Femur (tissue), 1 donor: ENCODE measurements at regions not wholly inside any gene's neighbourhood (a gene's known extent, or its start where the extent isn't known, plus 50 kb on each side); places are given as distances from the start of the nearest gene placed in this dataset.
"Not testable (repeated sequence)": the region's sequence is repeated elsewhere in the genome, so short reads cannot be mapped to it uniquely, and the experiment has no call there.

ENCODE experiments used
- DNase-seq: peaks from one replicate; pipeline ENCODE4 v3.0.0-alpha.2; 2017

- DNase-seq = not testable (repeated sequence)
Observed at GRCh38 chr9:62877987-62878386, 1688.2 kb downstream of the SPATA31A7 start.

GRCh38 chr9:62880453-62880852 is 1690.6 kb downstream of the SPATA31A7 start:
- not testable (repeated sequence) for DNase-seq

GRCh38 chr9:62880971-62881370 is 1691.1 kb downstream of the SPATA31A7 start:
- DNase-seq = not testable (repeated sequence)

- DNase-seq = not testable (repeated sequence)
Observed at GRCh38 chr9:62881811-62882210, 1692.0 kb downstream of the SPATA31A7 start.

- DNase-seq = not testable (repeated sequence)
Observed at GRCh38 chr9:62882717-62883116, 1692.9 kb downstream of the SPATA31A7 start.

GRCh38 chr9:62896692-62897091 is 1706.9 kb downstream of the SPATA31A7 start:
- DNase-seq = not testable (repeated sequence)

GRCh38 chr9:62897411-62898225 is 1707.8 kb downstream of the SPATA31A7 start:
- peak; percentile 27 for DNase-seq

GRCh38 chr9:62899666-62900065 is 1709.8 kb downstream of the SPATA31A7 start:
- DNase-seq = not testable (repeated sequence)

- peak; percentile 2 for DNase-seq
Observed at GRCh38 chr9:62904061-62904460, 1714.2 kb downstream of the SPATA31A7 start.

GRCh38 chr9:62905722-62906121 is 1715.9 kb downstream of the SPATA31A7 start:
- DNase-seq = not testable (repeated sequence)

- not testable (repeated sequence) for DNase-seq
Observed at GRCh38 chr9:62907866-62908265, 1718.0 kb downstream of the SPATA31A7 start.

GRCh38 chr9:62908271-62908670 is 1718.4 kb downstream of the SPATA31A7 start:
- not testable (repeated sequence) for DNase-seq

- DNase-seq = not testable (repeated sequence)
Observed at GRCh38 chr9:62909447-62909846, 1719.6 kb downstream of the SPATA31A7 start.

- not testable (repeated sequence) for DNase-seq
Observed at GRCh38 chr9:62912278-62912677, 1722.4 kb downstream of the SPATA31A7 start.

- not testable (repeated sequence) for DNase-seq
Observed at GRCh38 chr9:62915168-62915567, 1725.3 kb downstream of the SPATA31A7 start.

- not testable (repeated sequence) for DNase-seq
Observed at GRCh38 chr9:62915661-62916060, 1725.8 kb downstream of the SPATA31A7 start.

GRCh38 chr9:62918648-62919385 is 1729.0 kb downstream of the SPATA31A7 start:
- DNase-seq = not testable (repeated sequence)

- DNase-seq = not testable (repeated sequence)
Observed at GRCh38 chr9:62931484-62931883, 1741.6 kb downstream of the SPATA31A7 start.

GRCh38 chr9:62952840-62953239 is 1763.0 kb downstream of the SPATA31A7 start:
- not testable (repeated sequence) for DNase-seq
